IMR-90 (cell line): ENCODE measurements at regions not wholly inside any gene's neighbourhood (a gene's known extent, or its start where the extent isn't known, plus 50 kb on each side); places are given as distances from the start of the nearest gene placed in this dataset.
"Not testable (repeated sequence)": the region's sequence is repeated elsewhere in the genome, so short reads cannot be mapped to it uniquely, and the experiment has no call there.

Source experiments
- ATAC-seq: fragments of 200-7000 bp; cut with Tn5 transposase; 2 replicates; pipeline ENCODE4 v1.9.1; 2020; ENCODE audit warnings: low read depth, mild to moderate bottlenecking, moderate library complexity
- BruUV-seq: library from RNA; stranded (reverse); fragments of 400-500 nt; replicated peaks from 2 replicates; lab custom pipeline; 2021; lab: Mats Ljungman, UMichigan
- CTCF ChIA-PET: fragments of 300-600 bp; formaldehyde crosslinking; extraction: SDS; loops from one replicate; lab custom pipeline; 2021; ENCODE audit warnings: antibody characterized with exemption; lab: Yijun Ruan, JAX
- POLR2A ChIA-PET: fragments of 300-600 bp; sonication (Branson Sonifier 250); formaldehyde crosslinking; loops from one replicate; lab custom pipeline; 2022; ENCODE audit warnings: antibody characterized with exemption; ENCODE audit not compliant: unreplicated experiment; lab: Charles Lee
- DNase-seq: peaks from one replicate; pipeline ENCODE4 v3.0.0; 2013
- H2AFZ ChIP-seq: replicated peaks from 2 replicates; pipeline ENCODE3; 2013; ENCODE audit warnings: low read length, mild to moderate bottlenecking; ENCODE audit not compliant: poor library complexity
- H2AK5ac ChIP-seq: 2 replicates; pipeline ENCODE4 v1.6.1; 2013; ENCODE audit warnings: low read depth, low read length, inconsistent platforms
- H2AK9ac ChIP-seq: replicated peaks from 2 replicates; pipeline ENCODE3; 2013; ENCODE audit warnings: mild to moderate bottlenecking, low read depth, low read length, moderate library complexity; ENCODE audit not compliant: poor library complexity
- H2BK120ac ChIP-seq: 2 replicates; pipeline ENCODE4 v1.6.1; 2013; ENCODE audit warnings: low read depth, low read length, inconsistent platforms
- H2BK15ac ChIP-seq: 3 replicates; pipeline ENCODE4 v1.6.1; 2013; ENCODE audit warnings: low read depth, low read length, inconsistent platforms
- H2BK20ac ChIP-seq: 2 replicates; pipeline ENCODE4 v1.6.1; 2013; ENCODE audit warnings: low read depth, mild to moderate bottlenecking, inconsistent platforms, low read length, moderate library complexity
- H2BK5ac ChIP-seq: 2 replicates; pipeline ENCODE4 v1.6.1; 2013; ENCODE audit warnings: mild to moderate bottlenecking, low read depth, low read length, inconsistent platforms; ENCODE audit not compliant: poor library complexity, severe bottlenecking
- H3K14ac ChIP-seq: replicated peaks from 2 replicates; pipeline ENCODE4 v1.6.1; 2013; ENCODE audit warnings: low read depth, low read length, inconsistent platforms
- H3K18ac ChIP-seq: 2 replicates; pipeline ENCODE4 v1.6.1; 2013; ENCODE audit warnings: low read depth, low read length, control low read depth
- H3K23ac ChIP-seq: 2 replicates; pipeline ENCODE4 v1.6.1; 2013; ENCODE audit warnings: low read depth, low read length, inconsistent platforms
- H3K27ac ChIP-seq: 2 replicates; pipeline ENCODE4 v1.5.1; 2013; ENCODE audit warnings: mild to moderate bottlenecking, control low read depth, low read length; ENCODE audit not compliant: insufficient read depth
- H3K27me3 ChIP-seq: 2 replicates; pipeline ENCODE4 v1.6.1; 2013; ENCODE audit warnings: low read length; ENCODE audit not compliant: control insufficient read depth, insufficient read depth
- H3K36me3 ChIP-seq: 2 replicates; pipeline ENCODE4 v1.6.1; 2013; ENCODE audit warnings: low read length, mixed read lengths; ENCODE audit not compliant: control insufficient read depth, insufficient read depth
- H3K4ac ChIP-seq: 2 replicates; pipeline ENCODE4 v1.6.1; 2013; ENCODE audit warnings: low read depth, low read length, inconsistent platforms
- H3K4me1 ChIP-seq: 2 replicates; pipeline ENCODE4 v1.6.1; 2013; ENCODE audit warnings: low read length, mixed read lengths; ENCODE audit not compliant: control insufficient read depth, insufficient read depth
- H3K4me2 ChIP-seq: 2 replicates; pipeline ENCODE4 v1.6.1; 2013; ENCODE audit warnings: low read depth, mild to moderate bottlenecking, control low read depth, low read length, moderate library complexity
- H3K4me3 ChIP-seq: 2 replicates; pipeline ENCODE4 v1.5.1; 2013; ENCODE audit warnings: low read depth, mild to moderate bottlenecking, control low read depth, low read length, moderate library complexity; ENCODE audit not compliant: insufficient read depth
- H3K56ac ChIP-seq: 2 replicates; pipeline ENCODE4 v1.6.1; 2013; ENCODE audit warnings: low read length, inconsistent platforms; ENCODE audit not compliant: insufficient read depth; ENCODE audit errors: extremely low read depth
- H3K79me1 ChIP-seq, 2 experiments: 2 replicates each; pipeline ENCODE4 v1.6.1; 2013; ENCODE audit warnings: low read length in 2 of 2, inconsistent platforms in 1 of 2, low read depth in 1 of 2
- H3K9ac ChIP-seq: 2 replicates; pipeline ENCODE4 v1.6.1; 2013; ENCODE audit warnings: low read depth, low read length, control low read depth
- H3K9me1 ChIP-seq: 2 replicates; pipeline ENCODE4 v1.6.1; 2013; ENCODE audit warnings: low read length, inconsistent platforms; ENCODE audit not compliant: insufficient read depth
- H3K9me3 ChIP-seq: 2 replicates; pipeline ENCODE4 v1.6.1; 2013; ENCODE audit warnings: low read length; ENCODE audit not compliant: control insufficient read depth, insufficient read depth
- H4K20me1 ChIP-seq: 2 replicates; pipeline ENCODE4 v1.6.1; 2013; ENCODE audit warnings: low read length, inconsistent platforms; ENCODE audit not compliant: insufficient read depth
- H4K5ac ChIP-seq: 2 replicates; pipeline ENCODE4 v1.6.1; 2013; ENCODE audit warnings: mild to moderate bottlenecking, low read depth, low read length, control low read depth
- H4K8ac ChIP-seq, 2 experiments: 2 replicates each; pipeline ENCODE4 v1.6.1; 2013; ENCODE audit warnings: low read depth in 2 of 2, low read length in 2 of 2, control low read depth in 1 of 2, inconsistent platforms in 1 of 2
- H4K91ac ChIP-seq: 2 replicates; pipeline ENCODE4 v1.6.1; 2013; ENCODE audit warnings: low read depth, low read length, inconsistent platforms; ENCODE audit not compliant: insufficient read depth
- MAFK ChIP-seq: IDR thresholded peaks from 2 replicates; pipeline ENCODE4 v1.6.1; 2012; ENCODE audit warnings: low read depth, low read length, improper control_type of control experiment
- NFE2L2 ChIP-seq: fragments of 150-350 bp; IDR thresholded peaks from 2 replicates; pipeline ENCODE4 v1.6.1; 2016; ENCODE audit warnings: low read depth, mild to moderate bottlenecking, low read length
- WGBS, 2 experiments: methylation state at CpG; one replicate each; pipeline versions ENCODE4 v1.1.5 to v1.1.7; 2013; ENCODE audit warnings: missing lambda C conversion rate in 2 of 2; ENCODE audit not compliant: insufficient read length in 1 of 2; ENCODE audit errors: extremely low coverage in 2 of 2; 5-methylcytosine and 5-hydroxymethylcytosine counted together
- dilution Hi-C: fragments of 300-500 bp; cut with HindIII; formaldehyde crosslinking; loops from one replicate; pipeline ENCODE4 v1.14.3; 2018; ENCODE audit warnings: low sequenced_read_pairs; ENCODE audit not compliant: unreplicated experiment
- in situ Hi-C: fragments of 300-500 bp; cut with MboI; formaldehyde crosslinking; loops from 3 replicates; pipeline ENCODE4 v1.14.3; 2019; ENCODE audit warnings: low sequenced_read_pairs, inconsistent platforms, mixed read lengths
- intact Hi-C: fragments of 100-400 bp; cut with micrococcal nuclease; formaldehyde crosslinking; loops from 2 replicates; pipeline ENCODE4 v1.10.0; 2022

- H3K4me1 ChIP-seq, result no peaks in the 10 kb centered on the region; the same call in 1 of the 2 replicates
- no peak overlapping the region for H3K4ac ChIP-seq
- no peak overlapping the region; the same call in 2 of the 3 replicates for H2BK15ac ChIP-seq
- POLR2A ChIA-PET, result no interaction called here
- H3K27ac ChIP-seq, result no peak overlapping the region
- H2BK120ac ChIP-seq, result no peak overlapping the region
- no peak overlapping the region for H3K18ac ChIP-seq
- no peak overlapping the region for H3K4me2 ChIP-seq
- H3K9me1 ChIP-seq, result no peaks in the 10 kb centered on the region
- peak overlapping the region; percentile 24 for H2AK9ac ChIP-seq
- dilution Hi-C loops, result no loop called here
- intact Hi-C loops, result no loop called here
- no peak overlapping the region for H4K5ac ChIP-seq
- peaks cover 5% of the 10 kb centered on the region; the same call in 1 of the 2 replicates for H3K9me3 ChIP-seq
- H2BK5ac ChIP-seq, result no peak overlapping the region
- TF ChIP-seq MAFK, result no peak
- no peak for TF ChIP-seq NFE2L2
- in situ Hi-C loops, result no loop called here
- H2AK5ac ChIP-seq, result peak overlapping the region; percentile 33
- CTCF ChIA-PET, result no interaction called here
- no peak overlapping the region for H4K91ac ChIP-seq
- ATAC-seq, result no peak
- 100% methylated on average over 1 of the region's 4 CpGs; no CpG with 5 or more reads in 1 of the 2 experiments for WGBS, 2 experiments
- H3K9ac ChIP-seq, result no peak overlapping the region
- peak overlapping the region; percentile 7 for H2AFZ ChIP-seq
- no peak overlapping the region for H4K8ac ChIP-seq
- no peak overlapping the region for H2BK20ac ChIP-seq
- no peaks in the 10 kb centered on the region for H3K36me3 ChIP-seq
- no peaks in the 10 kb centered on the region for H3K27me3 ChIP-seq
- H3K23ac ChIP-seq, result no peak overlapping the region
- no peak for DNase-seq
- H3K14ac ChIP-seq, result no peak overlapping the region
- H3K79me1 ChIP-seq, result no peaks in the 10 kb centered on the region
- no TSS peak for BruUV-seq
- H4K20me1 ChIP-seq, result no peaks in the 10 kb centered on the region
- H3K4me3 ChIP-seq, result no peak overlapping the region
- H3K56ac ChIP-seq, result no peak overlapping the region
These were observed 202.6 kb upstream of the ARL4C start for GRCh38 chr2:234699456-234699855.

GRCh38 chr2:234697300-234697876 is 200.5 kb upstream of the ARL4C start:
- H3K4me2 ChIP-seq, H3K79me1 ChIP-seq, H3K56ac ChIP-seq, H4K8ac ChIP-seq, H2BK20ac ChIP-seq, H3K27me3 ChIP-seq, H4K91ac ChIP-seq, H2BK120ac ChIP-seq, in situ Hi-C loops, H3K4me3 ChIP-seq, H3K4ac ChIP-seq, H3K4me1 ChIP-seq, H3K14ac ChIP-seq, dilution Hi-C loops, H3K9ac ChIP-seq, intact Hi-C loops, H2BK5ac ChIP-seq, POLR2A ChIA-PET, H2BK15ac ChIP-seq, H3K9me1 ChIP-seq, H2AK9ac ChIP-seq, H3K27ac ChIP-seq, H3K9me3 ChIP-seq, H3K36me3 ChIP-seq, CTCF ChIA-PET, DNase-seq, H2AK5ac ChIP-seq, H2AFZ ChIP-seq, H4K20me1 ChIP-seq, ATAC-seq, BruUV-seq, H3K18ac ChIP-seq, H3K23ac ChIP-seq, H4K5ac ChIP-seq: not testable (repeated sequence)
